Trophoblast cell (in vitro differentiated cells and primary cell): ENCODE measurements at regions not wholly inside any gene's neighbourhood (a gene's known extent, or its start where the extent isn't known, plus 50 kb on each side); places are given as distances from the start of the nearest gene placed in this dataset.

Experiments
- DNase-seq, 2 donors: peaks; one replicate each; pipeline ENCODE4 v3.0.0-alpha.2; 2016
- H2AFZ ChIP-seq: 2 replicates; pipeline ENCODE4 v1.6.1; 2013; ENCODE audit warnings: low read length, moderate library complexity, mild to moderate bottlenecking; ENCODE audit not compliant: insufficient read depth, poor library complexity
- H2AK5ac ChIP-seq: 2 replicates; pipeline ENCODE4 v1.6.1; 2013; ENCODE audit warnings: mild to moderate bottlenecking, low read length
- H2BK120ac ChIP-seq: 2 replicates; pipeline ENCODE4 v1.6.1; 2013; ENCODE audit warnings: low read length, mild to moderate bottlenecking, moderate library complexity; ENCODE audit not compliant: insufficient read depth, poor library complexity
- H2BK12ac ChIP-seq: 2 replicates; pipeline ENCODE4 v1.6.1; 2013; ENCODE audit warnings: mild to moderate bottlenecking, low read length, moderate library complexity
- H2BK5ac ChIP-seq: 2 replicates; pipeline ENCODE4 v1.6.1; 2013; ENCODE audit warnings: low read length, low read depth, moderate library complexity, mild to moderate bottlenecking; ENCODE audit not compliant: poor library complexity
- H3K14ac ChIP-seq: 2 replicates; pipeline ENCODE4 v1.6.1; 2013; ENCODE audit warnings: mild to moderate bottlenecking, low read length
- H3K18ac ChIP-seq: 2 replicates; pipeline ENCODE4 v1.6.1; 2013; ENCODE audit warnings: mild to moderate bottlenecking, low read length
- H3K23ac ChIP-seq: 2 replicates; pipeline ENCODE4 v1.6.1; 2013; ENCODE audit warnings: low read length
- H3K27ac ChIP-seq: 2 replicates; pipeline ENCODE4 v1.5.1; 2013; ENCODE audit warnings: low read depth, mild to moderate bottlenecking, inconsistent platforms, low read length, moderate library complexity
- H3K27me3 ChIP-seq: 2 replicates; pipeline ENCODE4 v1.6.1; 2013; ENCODE audit warnings: inconsistent platforms, mild to moderate bottlenecking, low read length, moderate library complexity; ENCODE audit not compliant: insufficient read depth
- H3K36me3 ChIP-seq, 2 experiments: 1 replicate in 1 of 2; 2 replicates in 1 of 2; pipeline ENCODE4 v1.6.1; 2013; ENCODE audit warnings: low read length in 2 of 2, mild to moderate bottlenecking in 2 of 2, moderate library complexity in 1 of 2; ENCODE audit not compliant: insufficient read depth in 2 of 2, control insufficient read depth in 1 of 2
- H3K4ac ChIP-seq: 2 replicates; pipeline ENCODE4 v1.6.1; 2013; ENCODE audit warnings: low read depth, mild to moderate bottlenecking, low read length, moderate library complexity
- H3K4me1 ChIP-seq, 2 experiments: 1 replicate in 1 of 2; 2 replicates in 1 of 2; pipeline ENCODE4 v1.6.1; 2013; ENCODE audit warnings: low read length in 2 of 2, mild to moderate bottlenecking in 2 of 2, moderate library complexity in 1 of 2; ENCODE audit not compliant: insufficient read depth in 2 of 2, control insufficient read depth in 1 of 2
- H3K4me2 ChIP-seq: 2 replicates; pipeline ENCODE4 v1.6.1; 2013; ENCODE audit warnings: inconsistent platforms, mild to moderate bottlenecking, low read length, moderate library complexity
- H3K4me3 ChIP-seq: 2 replicates; pipeline ENCODE4 v1.5.1; 2013; ENCODE audit warnings: mild to moderate bottlenecking, low read depth, low read length, inconsistent platforms
- H3K79me1 ChIP-seq: one replicate; pipeline ENCODE4 v1.6.1; 2013; ENCODE audit warnings: low read length
- H3K79me2 ChIP-seq: 2 replicates; pipeline ENCODE4 v1.6.1; 2013; ENCODE audit warnings: low read length, mild to moderate bottlenecking; ENCODE audit not compliant: control insufficient read depth, insufficient read depth, poor library complexity
- H3K9ac ChIP-seq: 2 replicates; pipeline ENCODE4 v1.6.1; 2013; ENCODE audit warnings: mild to moderate bottlenecking, low read length
- H3K9me3 ChIP-seq: 2 replicates; pipeline ENCODE4 v1.6.1; 2013; ENCODE audit warnings: low read depth, mild to moderate bottlenecking, control low read depth, inconsistent platforms, low read length; ENCODE audit not compliant: insufficient read depth
- H4K12ac ChIP-seq: 2 replicates; pipeline ENCODE4 v1.6.1; 2013; ENCODE audit warnings: low read depth, mild to moderate bottlenecking, low read length, moderate library complexity
- H4K8ac ChIP-seq: 2 replicates; pipeline ENCODE4 v1.6.1; 2013; ENCODE audit warnings: low read depth, mild to moderate bottlenecking, low read length, moderate library complexity
- H4K91ac ChIP-seq: one replicate; pipeline ENCODE4 v1.6.1; 2013; ENCODE audit warnings: low read depth, mild to moderate bottlenecking, low read length, moderate library complexity
- WGBS: extraction: QIAGEN DNeasy Blood & Tissue Kit; methylation state at CpG from one replicate; pipeline ENCODE4 v1.1.7; 2013; ENCODE audit warnings: missing lambda C conversion rate; ENCODE audit not compliant: insufficient read length, insufficient coverage; ENCODE audit errors: extremely low coverage; 5-methylcytosine and 5-hydroxymethylcytosine counted together

DNA sequence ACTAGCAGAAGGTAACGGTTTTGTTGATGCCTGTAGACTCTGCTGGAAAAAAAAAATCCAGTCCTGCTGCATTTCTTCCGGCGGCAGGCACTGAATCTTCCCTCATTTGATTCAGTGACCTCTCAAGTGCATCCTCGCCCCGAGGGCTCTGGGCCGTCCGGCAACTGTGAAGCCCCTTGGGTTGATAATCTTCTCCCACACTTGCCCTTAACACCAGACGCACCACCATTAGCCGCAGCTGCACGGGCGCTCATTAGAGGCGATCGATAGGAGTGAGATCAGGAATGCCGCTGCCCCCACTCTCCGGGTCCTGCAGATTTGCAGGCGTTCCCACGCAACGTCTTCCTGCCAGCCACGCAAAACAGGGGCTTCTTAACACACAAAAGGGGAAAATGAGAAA, 200.0 kb upstream of the MKI67 start:
- Histone ChIP-seq H3K9me3 (peaks cover 2% of the 10 kb centered on the region), H3K4ac (no peak overlapping the region), H4K12ac (no peak overlapping the region), H2BK5ac (no peak overlapping the region), H3K9ac (no peak overlapping the region), H2AFZ (no peak overlapping the region), H3K4me2 (no peak overlapping the region), H3K27ac (no peak overlapping the region), H2AK5ac (no peak overlapping the region), H3K36me3 (no peaks in the 10 kb centered on the region), H3K4me3 (no peak overlapping the region), H3K27me3 (no peaks in the 10 kb centered on the region), H3K14ac (no peak overlapping the region), H4K91ac (no peak overlapping the region), H3K23ac (no peak overlapping the region), H4K8ac (no peak overlapping the region), H3K4me1 (no peaks in the 10 kb centered on the region), H2BK120ac (no peak overlapping the region), H2BK12ac (no peak overlapping the region), H3K79me2 (no peaks in the 10 kb centered on the region), H3K18ac (no peak overlapping the region), H3K79me1 (no peaks in the 10 kb centered on the region)
- peak in 1 of 2 donors; percentile 5 for DNase-seq
- no CpG with 5 or more reads among the region's 19 CpGs for WGBS

DNA sequence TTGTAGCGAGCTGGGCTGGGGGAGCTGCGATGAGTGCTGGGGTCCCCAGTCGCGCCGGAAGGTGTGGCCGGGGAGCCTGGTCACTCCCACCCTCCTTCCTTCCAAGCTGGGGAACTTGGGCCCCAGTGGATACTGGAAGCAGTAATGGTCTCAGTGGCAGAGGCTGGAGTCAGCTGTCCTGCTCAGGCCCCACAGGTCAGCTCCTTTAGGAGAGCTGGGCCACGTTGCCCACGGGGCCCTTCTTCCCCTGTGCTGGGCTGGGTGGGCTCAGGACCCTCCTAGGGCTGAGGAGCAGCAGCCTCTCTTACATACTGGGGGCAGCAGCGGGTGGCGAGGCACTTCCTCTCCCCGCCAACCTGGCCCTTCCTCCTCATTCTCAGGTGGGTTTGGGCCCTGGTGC, 200.6 kb upstream of the MKI67 start:
- no peaks in the 10 kb centered on the region for H3K79me2 ChIP-seq
- H3K4me3 ChIP-seq, result no peak overlapping the region
- no peak overlapping the region for H3K27ac ChIP-seq
- no peak overlapping the region for H3K14ac ChIP-seq
- H3K27me3 ChIP-seq, result no peaks in the 10 kb centered on the region
- no peak for DNase-seq
- H2BK120ac ChIP-seq, result no peak overlapping the region
- no peak overlapping the region for H4K12ac ChIP-seq
- no peaks in the 10 kb centered on the region for H3K79me1 ChIP-seq
- H2BK12ac ChIP-seq, result no peak overlapping the region
- H3K9me3 ChIP-seq, result peaks cover 2% of the 10 kb centered on the region
- no peak overlapping the region for H4K91ac ChIP-seq
- H3K4me2 ChIP-seq, result no peak overlapping the region
- H2AFZ ChIP-seq, result no peak overlapping the region
- no peaks in the 10 kb centered on the region for H3K4me1 ChIP-seq
- no peak overlapping the region for H3K4ac ChIP-seq
- no CpG with 5 or more reads among the region's 11 CpGs for WGBS
- H3K18ac ChIP-seq, result no peak overlapping the region
- no peak overlapping the region for H4K8ac ChIP-seq
- no peak overlapping the region for H2AK5ac ChIP-seq
- no peak overlapping the region for H2BK5ac ChIP-seq
- no peak overlapping the region for H3K9ac ChIP-seq
- no peak overlapping the region for H3K23ac ChIP-seq
- no peaks in the 10 kb centered on the region for H3K36me3 ChIP-seq

DNA sequence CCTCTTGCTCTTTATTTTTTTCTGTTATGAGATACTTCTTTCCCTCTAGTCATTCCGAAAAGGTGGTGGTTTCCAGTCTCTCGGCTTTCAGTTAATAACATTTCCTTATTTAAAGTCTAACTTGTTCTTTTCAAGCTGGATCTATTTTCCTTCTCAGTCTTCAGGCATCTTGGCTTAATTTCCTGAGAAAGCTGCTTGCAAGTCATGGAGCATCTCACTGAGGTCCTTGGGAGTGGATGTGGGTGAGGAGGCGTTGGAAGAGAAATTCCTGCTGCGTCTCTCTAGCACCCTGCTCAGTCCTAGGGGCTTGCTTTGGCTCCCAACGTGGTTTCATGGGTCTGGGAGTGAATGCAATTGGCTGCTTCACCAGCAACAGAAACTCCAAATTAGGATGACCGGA, 210.2 kb upstream of the MKI67 start:
- H3K79me1 ChIP-seq, result no peaks in the 10 kb centered on the region
- no peak overlapping the region for H4K12ac ChIP-seq
- no peak overlapping the region for H3K14ac ChIP-seq
- no peak overlapping the region for H2BK5ac ChIP-seq
- no CpG with 5 or more reads among the region's 6 CpGs for WGBS
- H3K27ac ChIP-seq, result no peak overlapping the region
- no peak overlapping the region for H3K4ac ChIP-seq
- H2AK5ac ChIP-seq, result no peak overlapping the region
- no peak overlapping the region for H2BK120ac ChIP-seq
- H2BK12ac ChIP-seq, result no peak overlapping the region
- no peak overlapping the region for H2AFZ ChIP-seq
- H3K23ac ChIP-seq, result no peak overlapping the region
- H3K9ac ChIP-seq, result no peak overlapping the region
- H3K4me2 ChIP-seq, result no peak overlapping the region
- H3K9me3 ChIP-seq, result peaks cover 3% of the 10 kb centered on the region
- no peak for DNase-seq
- H4K8ac ChIP-seq, result no peak overlapping the region
- no peaks in the 10 kb centered on the region for H3K79me2 ChIP-seq
- no peaks in the 10 kb centered on the region for H3K36me3 ChIP-seq
- peaks cover 0 to 3% of the 10 kb centered on the region in 2 experiments for H3K4me1 ChIP-seq
- no peaks in the 10 kb centered on the region for H3K27me3 ChIP-seq
- no peak overlapping the region for H3K18ac ChIP-seq
- H4K91ac ChIP-seq, result no peak overlapping the region
- no peak overlapping the region for H3K4me3 ChIP-seq

DNA sequence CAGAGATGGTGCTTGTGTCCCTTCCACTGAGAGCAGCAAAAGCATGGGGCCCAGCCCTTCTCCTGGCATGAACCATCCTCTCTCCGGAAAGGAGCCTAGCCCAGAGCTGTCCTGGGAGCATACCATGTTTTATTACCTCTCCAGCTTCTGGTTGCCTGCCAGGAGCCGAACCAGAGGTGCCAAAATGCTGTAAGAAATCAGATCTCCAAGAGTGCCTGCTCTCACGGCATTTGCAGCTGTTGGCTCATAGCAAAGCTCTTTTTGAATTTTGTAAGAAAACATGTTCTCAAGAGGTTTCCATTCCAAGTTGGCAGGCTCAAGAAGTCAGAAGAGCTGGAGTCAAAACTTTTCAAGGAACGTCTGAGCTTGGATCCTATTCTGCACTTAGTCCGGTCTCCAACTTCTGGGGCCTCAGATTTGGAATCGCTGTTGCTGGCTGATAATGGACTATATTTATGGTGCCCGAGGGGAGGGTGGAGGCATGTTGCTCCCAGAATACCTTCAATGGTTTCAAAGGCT, 211.7 kb upstream of the MKI67 start:
- Histone ChIP-seq H3K4me2 (no peak overlapping the region), H3K23ac (no peak overlapping the region)
- WGBS, result no CpG with 5 or more reads among the region's 7 CpGs

More for the DNA sequence above, 211.7 kb upstream of the MKI67 start:
- H3K18ac ChIP-seq, result no peak overlapping the region
- H4K12ac ChIP-seq, result no peak overlapping the region
- H3K4me3 ChIP-seq, result no peak overlapping the region
- no peaks in the 10 kb centered on the region for H3K36me3 ChIP-seq
- no peak overlapping the region for H2BK5ac ChIP-seq
- no peak overlapping the region for H2BK120ac ChIP-seq
- no peak overlapping the region for H2AK5ac ChIP-seq
- no peak overlapping the region for H2AFZ ChIP-seq
- no peak overlapping the region for H4K8ac ChIP-seq
- DNase-seq, result no peak
- H3K9ac ChIP-seq, result no peak overlapping the region
- no peaks in the 10 kb centered on the region for H3K79me1 ChIP-seq
- no peak overlapping the region for H3K27ac ChIP-seq
- H3K9me3 ChIP-seq, result peaks cover 3% of the 10 kb centered on the region
- no peak overlapping the region for H3K4ac ChIP-seq
- H3K4me1 ChIP-seq, result peaks cover 0 to 3% of the 10 kb centered on the region in 2 experiments
- H3K79me2 ChIP-seq, result no peaks in the 10 kb centered on the region
- H4K91ac ChIP-seq, result no peak overlapping the region
- no peak overlapping the region for H2BK12ac ChIP-seq
- H3K27me3 ChIP-seq, result no peaks in the 10 kb centered on the region
- no peak overlapping the region for H3K14ac ChIP-seq
